ENCODE measurements at regions not wholly inside any gene's neighbourhood (a gene's known extent, or its start where the extent isn't known, plus 50 kb on each side); places are given as distances from the start of the nearest gene placed in this dataset.

GRCh38 chr10:31081937-31082840, 50.5 kb upstream of the ZNF438 start:
- ATAC-seq (no peak), DNase-seq (no peak)
- no peak overlapping the region for H3K4me3 Mint-ChIP-seq
- peaks cover 9% of the 10 kb centered on the region for H3K4me1 Mint-ChIP-seq
- no peaks in the 10 kb centered on the region for H3K36me3 Mint-ChIP-seq
- CTCF ChIA-PET: interaction anchor here (0.7 to 4.7 kb wide), 8 partner anchors 50 to 409 kb away, joined by 3 to 19 read pairs (median 5); partner anchors contain the start of gene ZNF438
- no peaks in the 10 kb centered on the region for H3K9me3 Mint-ChIP-seq (ENCODE audit: low read depth)
- peaks cover 5% of the 10 kb centered on the region for H3K27me3 Mint-ChIP-seq
- H3K27ac Mint-ChIP-seq: no peak overlapping the region

DNA sequence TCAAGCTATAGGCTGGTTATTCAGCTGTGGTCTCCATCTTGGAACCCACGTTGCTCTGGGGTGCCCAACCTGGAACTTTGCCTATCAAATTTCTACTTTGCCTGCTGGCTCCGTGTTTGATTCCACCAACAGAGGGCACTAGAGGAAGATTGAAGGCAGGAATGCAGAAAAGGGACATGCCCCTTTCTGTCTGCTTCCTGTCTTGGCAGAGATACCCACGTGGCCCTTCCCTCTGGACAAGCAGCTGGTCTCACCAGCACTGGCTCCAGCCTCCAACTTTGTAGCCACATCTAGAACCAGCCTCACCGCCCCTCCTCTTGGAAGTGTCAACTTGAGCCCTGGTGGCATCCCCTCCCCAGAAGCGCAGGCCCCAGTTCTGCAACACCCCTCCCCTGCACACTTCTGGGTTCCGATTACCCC, 52.1 kb upstream of the ZNF438 start:
- H3K27ac Mint-ChIP-seq: peak overlapping the region; percentile 22
- no peak overlapping the region for H3K4me3 Mint-ChIP-seq
- peaks cover 11% of the 10 kb centered on the region for H3K4me1 Mint-ChIP-seq
- DNase-seq (peak; percentile 74), ATAC-seq (peak; percentile 74)
- H3K27me3 Mint-ChIP-seq: peaks cover 2% of the 10 kb centered on the region
- CTCF ChIA-PET: interaction anchor here (0.7 to 4.7 kb wide), 16 partner anchors 11 to 489 kb away, joined by 3 to 19 read pairs (median 4); partner anchors contain the start of gene ZNF438
- H3K9me3 Mint-ChIP-seq (ENCODE audit: low read depth): no peaks in the 10 kb centered on the region
- no peaks in the 10 kb centered on the region for H3K36me3 Mint-ChIP-seq

DNA sequence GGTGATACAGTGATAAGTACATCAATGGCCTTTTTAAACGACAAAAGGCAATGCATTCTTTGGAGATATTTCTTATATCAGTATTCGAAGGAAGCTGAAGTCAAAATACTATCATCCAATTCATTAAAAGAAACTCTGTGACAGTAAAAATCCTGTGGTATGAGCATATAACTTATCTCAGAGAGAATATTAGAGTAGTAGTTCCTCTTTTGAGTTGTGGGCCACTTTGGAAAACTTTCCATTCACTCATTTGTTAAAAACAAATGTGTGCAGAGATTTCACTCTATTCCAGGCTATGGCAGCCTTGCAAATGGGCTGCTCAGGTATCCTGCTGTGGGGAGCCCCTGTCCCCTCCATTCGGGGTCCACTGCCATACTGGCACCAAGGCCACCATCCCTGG, 55.3 kb upstream of the ZNF438 start:
- Mint-ChIP-seq H3K4me3 (no peak overlapping the region), H3K27ac (no peak overlapping the region), H3K36me3 (no peaks in the 10 kb centered on the region), H3K4me1 (peaks cover 24% of the 10 kb centered on the region), H3K27me3 (no peaks in the 10 kb centered on the region), H3K9me3 (ENCODE audit: low read depth) (no peaks in the 10 kb centered on the region)
- ATAC-seq: no peak
- CTCF ChIA-PET: interaction anchor here (1.8 kb wide), 1 partner anchor 302 kb away, joined by 6 read pairs; no protein-coding TSS in a partner anchor
- no peak for DNase-seq

DNA sequence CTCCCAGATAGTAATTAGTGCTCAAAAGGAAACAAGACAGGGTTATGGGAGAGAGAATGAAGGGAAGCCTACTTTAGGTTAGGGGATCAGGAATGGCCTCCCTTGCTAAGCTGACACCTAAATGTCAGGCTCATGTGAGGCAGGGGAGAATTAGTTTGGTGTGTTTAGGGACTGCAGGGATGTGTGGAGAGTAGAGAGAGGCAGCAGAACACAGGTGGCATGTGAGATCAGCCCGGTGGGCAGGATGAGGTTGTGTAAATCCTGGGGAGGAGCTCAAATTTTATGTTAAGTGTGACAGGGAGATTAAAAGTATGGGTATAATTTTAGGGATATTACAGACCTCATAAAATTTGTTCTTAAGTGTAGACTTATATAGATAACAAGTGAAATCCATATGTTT, 56.2 kb upstream of the ZNF438 start:
- H3K36me3 Mint-ChIP-seq: no peaks in the 10 kb centered on the region
- H3K9me3 Mint-ChIP-seq (ENCODE audit: low read depth): no peaks in the 10 kb centered on the region
- no peak for DNase-seq
- peaks cover 24% of the 10 kb centered on the region for H3K4me1 Mint-ChIP-seq
- H3K27me3 Mint-ChIP-seq: no peaks in the 10 kb centered on the region
- no peak for ATAC-seq
- no peak overlapping the region for H3K27ac Mint-ChIP-seq
- H3K4me3 Mint-ChIP-seq: no peak overlapping the region
- CTCF ChIA-PET: interaction anchor here (0.7 to 1.8 kb wide), 2 partner anchors 69 to 303 kb away, joined by 3 to 6 read pairs; no protein-coding TSS in a partner anchor

DNA sequence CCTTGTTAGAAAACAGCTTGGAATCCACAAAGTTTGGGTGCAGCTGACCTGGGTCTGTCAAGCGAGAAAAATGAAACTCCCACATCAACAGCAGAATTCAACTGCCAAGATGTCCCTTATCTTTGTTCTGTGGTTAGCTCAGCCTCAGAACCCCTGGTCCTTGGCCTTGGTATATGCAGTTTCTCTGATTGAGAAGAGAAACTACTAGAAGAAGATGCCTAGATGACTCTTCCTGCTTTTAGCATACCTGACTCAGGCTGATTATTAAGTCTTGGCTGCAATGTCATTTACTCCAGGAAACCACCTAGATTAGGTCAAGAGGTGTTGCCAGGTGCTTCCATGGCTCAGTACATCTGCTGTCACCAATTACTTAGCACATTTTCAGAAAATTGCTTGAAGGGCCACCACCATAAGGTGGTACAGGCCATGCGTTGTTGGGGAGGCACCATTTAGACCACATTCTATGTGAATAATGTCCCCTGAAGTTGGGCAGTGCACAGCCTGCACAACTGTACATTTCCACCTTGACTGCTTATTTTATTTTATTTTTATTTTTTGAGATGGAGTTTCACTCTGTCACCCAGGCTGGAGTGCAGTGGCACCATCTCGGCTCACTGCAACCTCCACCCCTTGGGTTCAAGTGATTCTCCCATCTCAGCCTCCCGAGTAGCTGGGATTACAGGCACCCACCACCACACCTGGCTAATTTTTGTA, 59.4 kb upstream of the ZNF438 start:
- Mint-ChIP-seq H3K27ac (peak overlapping the region; percentile 62), H3K36me3 (no peaks in the 10 kb centered on the region), H3K27me3 (no peaks in the 10 kb centered on the region), H3K4me1 (peaks cover 18% of the 10 kb centered on the region), H3K9me3 (ENCODE audit: low read depth) (no peaks in the 10 kb centered on the region), H3K4me3 (no peak overlapping the region)
- CTCF ChIA-PET: no interaction called here
- ATAC-seq (peak; percentile 68), DNase-seq (peak; percentile 58)

- H3K4me1 Mint-ChIP-seq: peaks cover 25% of the 10 kb centered on the region
- H3K27ac Mint-ChIP-seq: no peak overlapping the region
- ATAC-seq (no peak), DNase-seq (no peak)
- no peaks in the 10 kb centered on the region for H3K27me3 Mint-ChIP-seq
- no peaks in the 10 kb centered on the region for H3K36me3 Mint-ChIP-seq
- H3K9me3 Mint-ChIP-seq (ENCODE audit: low read depth): no peaks in the 10 kb centered on the region
- no peak overlapping the region for H3K4me3 Mint-ChIP-seq
- CTCF ChIA-PET: interaction anchor here (0.6 to 0.7 kb wide), 2 partner anchors 22 to 1795 kb away, joined by 3 read pairs; no protein-coding TSS in a partner anchor
Measured at GRCh38 chr10:31095677-31096560, 64.3 kb upstream of the ZNF438 start.

- H3K27ac Mint-ChIP-seq: no peak overlapping the region
- CTCF ChIA-PET: interaction anchor here (1.1 kb wide), 1 partner anchor 614 kb away, joined by 3 read pairs; no protein-coding TSS in a partner anchor
- DNase-seq (no peak), ATAC-seq (no peak)
- no peaks in the 10 kb centered on the region for H3K9me3 Mint-ChIP-seq (ENCODE audit: low read depth)
- no peaks in the 10 kb centered on the region for H3K27me3 Mint-ChIP-seq
- H3K4me1 Mint-ChIP-seq: peaks cover 36% of the 10 kb centered on the region
- H3K36me3 Mint-ChIP-seq: no peaks in the 10 kb centered on the region
- H3K4me3 Mint-ChIP-seq: no peak overlapping the region
Measured at GRCh38 chr10:31098046-31098445, 66.4 kb upstream of the ZNF438 start.

DNA sequence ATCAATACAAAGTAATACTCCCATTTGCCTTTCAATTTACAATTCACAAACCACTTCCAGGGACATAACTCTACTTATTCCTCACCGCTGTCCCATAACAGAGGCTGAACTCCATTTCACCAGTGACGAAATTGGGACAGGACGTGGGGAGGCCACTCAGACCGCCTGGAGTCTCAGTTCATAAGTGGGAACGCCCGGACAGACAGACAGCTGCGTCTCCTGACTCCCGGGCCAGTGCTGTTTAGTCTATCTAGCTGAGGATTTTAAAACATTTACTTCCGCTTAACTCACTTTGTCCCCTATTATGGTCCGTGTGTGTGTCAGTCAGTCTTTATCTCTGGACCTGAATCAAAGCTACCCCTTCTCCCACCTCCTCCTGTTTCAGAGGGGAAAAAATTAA, 67.4 kb upstream of the ZNF438 start:
- Mint-ChIP-seq H3K27me3 (no peaks in the 10 kb centered on the region), H3K4me1 (peaks cover 37% of the 10 kb centered on the region), H3K36me3 (no peaks in the 10 kb centered on the region), H3K4me3 (no peak overlapping the region), H3K27ac (no peak overlapping the region), H3K9me3 (ENCODE audit: low read depth) (no peaks in the 10 kb centered on the region)
- ATAC-seq (no peak), DNase-seq (no peak)
- CTCF ChIA-PET: interaction anchor here (1.5 to 1.6 kb wide), 2 partner anchors 37 to 347 kb away, joined by 3 to 5 read pairs; no protein-coding TSS in a partner anchor

- no peak for DNase-seq
- ATAC-seq: no peak
Measured at GRCh38 chr10:31099664-31100063, 68.0 kb upstream of the ZNF438 start.

GRCh38 chr10:31100115-31100601, 68.5 kb upstream of the ZNF438 start:
- peaks cover 46% of the 10 kb centered on the region for H3K4me1 Mint-ChIP-seq
- no peaks in the 10 kb centered on the region for H3K9me3 Mint-ChIP-seq (ENCODE audit: low read depth)
- H3K36me3 Mint-ChIP-seq: no peaks in the 10 kb centered on the region
- no peak for DNase-seq
- no peak overlapping the region for H3K4me3 Mint-ChIP-seq
- no peak overlapping the region for H3K27ac Mint-ChIP-seq
- no peaks in the 10 kb centered on the region for H3K27me3 Mint-ChIP-seq
- CTCF ChIA-PET: interaction anchor here (0.8 to 1.6 kb wide), 3 partner anchors 36 to 348 kb away, joined by 3 to 5 read pairs (median 3); no protein-coding TSS in a partner anchor
- ATAC-seq: no peak

More at GRCh38 chr10:31099664-31100063, 68.0 kb upstream of the ZNF438 start:
- Mint-ChIP-seq H3K27ac (no peak overlapping the region), H3K27me3 (no peaks in the 10 kb centered on the region), H3K9me3 (ENCODE audit: low read depth) (no peaks in the 10 kb centered on the region), H3K36me3 (no peaks in the 10 kb centered on the region), H3K4me3 (no peak overlapping the region), H3K4me1 (peaks cover 42% of the 10 kb centered on the region)
- CTCF ChIA-PET: interaction anchor here (1.5 to 1.6 kb wide), 2 partner anchors 37 to 348 kb away, joined by 3 to 5 read pairs; no protein-coding TSS in a partner anchor

- no peaks in the 10 kb centered on the region for H3K9me3 Mint-ChIP-seq (ENCODE audit: low read depth)
- CTCF ChIA-PET: interaction anchor here (0.8 to 1.6 kb wide), 3 partner anchors 36 to 349 kb away, joined by 3 to 5 read pairs (median 3); no protein-coding TSS in a partner anchor
Measured at GRCh38 chr10:31100662-31101061, 69.0 kb upstream of the ZNF438 start.

GRCh38 chr10:31101123-31101522, 69.5 kb upstream of the ZNF438 start:
- Mint-ChIP-seq H3K36me3 (no peaks in the 10 kb centered on the region), H3K27ac (peak overlapping the region; percentile 82), H3K4me3 (peak overlapping the region; percentile 34), H3K27me3 (no peaks in the 10 kb centered on the region), H3K9me3 (ENCODE audit: low read depth) (no peaks in the 10 kb centered on the region), H3K4me1 (peaks cover 42% of the 10 kb centered on the region)
- CTCF ChIA-PET: no interaction called here
- DNase-seq (peak; percentile 82), ATAC-seq (peak; percentile 97)

More at GRCh38 chr10:31100662-31101061, 69.0 kb upstream of the ZNF438 start:
- Mint-ChIP-seq H3K4me3 (no peak overlapping the region), H3K27ac (peak overlapping the region; percentile 82), H3K27me3 (no peaks in the 10 kb centered on the region), H3K36me3 (no peaks in the 10 kb centered on the region), H3K4me1 (peaks cover 46% of the 10 kb centered on the region)
- ATAC-seq: no peak
- no peak for DNase-seq

Data from activated CD8-positive, alpha-beta memory T cell treated with anti-CD3 and anti-CD28 coated beads, Interleukin-2, amount 10 ng/mL, durations not matched to agents 7 days and 5 days (primary cell).